ENCODE measurements at regions not wholly inside any gene's neighbourhood (a gene's known extent, or its start where the extent isn't known, plus 50 kb on each side); places are given as distances from the start of the nearest gene placed in this dataset.

DNA sequence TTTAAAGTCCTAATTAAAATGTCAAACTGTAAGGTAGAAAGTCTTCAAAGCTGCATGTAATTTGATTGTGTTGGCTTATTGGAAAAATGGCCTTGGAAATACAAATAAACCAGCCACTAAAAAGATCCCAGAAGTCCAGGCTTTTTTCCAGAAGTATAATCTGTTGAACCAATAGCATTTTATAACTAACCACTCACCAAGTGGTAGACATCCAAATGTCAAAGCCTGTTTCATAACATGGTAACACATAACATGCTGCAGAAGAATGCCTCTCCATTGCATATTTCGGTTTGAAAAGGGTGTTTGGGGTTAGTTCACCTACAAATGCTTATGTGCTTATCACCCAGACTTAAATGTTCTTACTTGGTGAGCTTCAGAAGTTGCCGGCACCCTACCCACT, 183.7 kb upstream of the DIO2 start:
- TF ChIP-seq, protein P1, sequence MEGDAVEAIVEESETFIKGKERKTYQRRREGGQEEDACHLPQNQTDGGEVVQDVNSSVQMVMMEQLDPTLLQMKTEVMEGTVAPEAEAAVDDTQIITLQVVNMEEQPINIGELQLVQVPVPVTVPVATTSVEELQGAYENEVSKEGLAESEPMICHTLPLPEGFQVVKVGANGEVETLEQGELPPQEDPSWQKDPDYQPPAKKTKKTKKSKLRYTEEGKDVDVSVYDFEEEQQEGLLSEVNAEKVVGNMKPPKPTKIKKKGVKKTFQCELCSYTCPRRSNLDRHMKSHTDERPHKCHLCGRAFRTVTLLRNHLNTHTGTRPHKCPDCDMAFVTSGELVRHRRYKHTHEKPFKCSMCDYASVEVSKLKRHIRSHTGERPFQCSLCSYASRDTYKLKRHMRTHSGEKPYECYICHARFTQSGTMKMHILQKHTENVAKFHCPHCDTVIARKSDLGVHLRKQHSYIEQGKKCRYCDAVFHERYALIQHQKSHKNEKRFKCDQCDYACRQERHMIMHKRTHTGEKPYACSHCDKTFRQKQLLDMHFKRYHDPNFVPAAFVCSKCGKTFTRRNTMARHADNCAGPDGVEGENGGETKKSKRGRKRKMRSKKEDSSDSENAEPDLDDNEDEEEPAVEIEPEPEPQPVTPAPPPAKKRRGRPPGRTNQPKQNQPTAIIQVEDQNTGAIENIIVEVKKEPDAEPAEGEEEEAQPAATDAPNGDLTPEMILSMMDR (conservative IDR thresholded peaks at IDR 0.05; ENCODE audit: low read length), result no peak
- no peak for TF ChIP-seq EZH2phosphoT487 (IDR thresholded peaks at IDR 0.05; ENCODE audit: borderline replicate concordance, low read depth, low read length)
